ENCODE measurements at regions not wholly inside any gene's neighbourhood (a gene's known extent, or its start where the extent isn't known, plus 50 kb on each side); places are given as distances from the start of the nearest gene placed in this dataset.

DNA sequence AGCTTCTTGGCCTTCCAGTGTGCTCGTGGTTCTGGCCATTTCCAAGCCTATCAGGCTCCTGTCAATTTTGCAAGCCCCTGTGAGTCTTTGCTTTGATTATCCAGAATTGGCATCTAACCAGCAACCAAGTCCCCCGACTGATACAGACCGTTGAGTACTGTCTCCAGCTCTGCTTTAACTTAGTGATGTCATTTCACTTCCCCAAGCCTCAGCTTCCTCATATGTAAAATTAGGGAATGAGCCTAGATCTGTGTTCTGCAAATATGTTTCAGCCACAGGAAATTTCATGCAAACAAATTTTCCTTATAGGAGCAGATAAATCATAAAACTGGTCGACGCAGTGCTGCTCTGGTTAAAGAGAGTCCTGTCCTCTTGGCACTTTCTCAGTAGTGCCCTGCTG, 60.1 kb upstream of the WSB1 start:
- Histone ChIP-seq H3K27me3 (no peaks in the 10 kb centered on the region), H3K9me3 (no peaks in the 10 kb centered on the region), H3K4me1 (peaks cover 0 to 14% (median 0%) of the 10 kb centered on the region in 3 donors), H3K36me3 (no peaks in the 10 kb centered on the region), H3K27ac (no peak overlapping the region), H3K4me3 (no peak overlapping the region)
- intact Hi-C loops (cut with DNase I): no loop called here
- WGBS, 2 donors: 50 to 67% methylated on average over 4 to 5 of the region's 5 CpGs
- DNase-seq: no peak
- TF ChIP-seq, protein P1, sequence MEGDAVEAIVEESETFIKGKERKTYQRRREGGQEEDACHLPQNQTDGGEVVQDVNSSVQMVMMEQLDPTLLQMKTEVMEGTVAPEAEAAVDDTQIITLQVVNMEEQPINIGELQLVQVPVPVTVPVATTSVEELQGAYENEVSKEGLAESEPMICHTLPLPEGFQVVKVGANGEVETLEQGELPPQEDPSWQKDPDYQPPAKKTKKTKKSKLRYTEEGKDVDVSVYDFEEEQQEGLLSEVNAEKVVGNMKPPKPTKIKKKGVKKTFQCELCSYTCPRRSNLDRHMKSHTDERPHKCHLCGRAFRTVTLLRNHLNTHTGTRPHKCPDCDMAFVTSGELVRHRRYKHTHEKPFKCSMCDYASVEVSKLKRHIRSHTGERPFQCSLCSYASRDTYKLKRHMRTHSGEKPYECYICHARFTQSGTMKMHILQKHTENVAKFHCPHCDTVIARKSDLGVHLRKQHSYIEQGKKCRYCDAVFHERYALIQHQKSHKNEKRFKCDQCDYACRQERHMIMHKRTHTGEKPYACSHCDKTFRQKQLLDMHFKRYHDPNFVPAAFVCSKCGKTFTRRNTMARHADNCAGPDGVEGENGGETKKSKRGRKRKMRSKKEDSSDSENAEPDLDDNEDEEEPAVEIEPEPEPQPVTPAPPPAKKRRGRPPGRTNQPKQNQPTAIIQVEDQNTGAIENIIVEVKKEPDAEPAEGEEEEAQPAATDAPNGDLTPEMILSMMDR (IDR thresholded peaks at IDR 0.05): no peak
- TF ChIP-seq POLR2A (IDR thresholded peaks at IDR 0.05): no peak

DNA sequence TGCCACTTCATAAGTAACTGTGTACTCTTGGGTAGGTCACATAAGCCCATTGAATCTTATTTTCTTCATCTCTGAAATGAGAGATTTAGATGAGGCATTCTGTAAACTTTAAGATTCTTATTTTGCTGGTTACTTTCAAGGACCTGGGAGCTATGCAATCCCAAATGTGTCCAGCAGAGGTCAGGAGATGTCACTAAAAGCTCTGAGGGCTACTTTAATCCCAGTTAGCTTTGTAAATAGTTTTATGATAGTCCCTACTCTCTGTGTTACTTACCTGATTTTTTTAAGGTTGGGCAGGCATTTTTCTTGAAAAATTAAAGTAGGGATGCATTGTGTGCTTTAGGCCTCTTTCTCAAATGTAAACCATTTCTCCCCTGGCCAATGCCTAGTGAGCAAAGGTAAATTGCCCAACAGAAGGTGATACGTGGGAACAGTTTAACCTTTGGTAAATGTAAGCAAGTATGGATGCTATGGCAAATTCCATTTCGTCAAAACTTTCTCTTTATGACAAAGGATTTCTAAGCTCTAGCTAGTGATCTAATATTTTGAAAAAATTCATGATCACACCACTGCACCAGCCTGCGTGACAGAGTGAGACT, 57.1 kb upstream of the WSB1 start:
- 46 to 60% methylated on average over 3 of the region's 3 CpGs for WGBS, 2 donors
- TF ChIP-seq POLR2A (IDR thresholded peaks at IDR 0.05): no peak
- TF ChIP-seq, protein P1 (IDR thresholded peaks at IDR 0.05): peak; percentile 81 to 97 (median 93)
- intact Hi-C loops (cut with DNase I): loop anchor here (5.0 kb wide), 1 partner anchor 365 kb away; no protein-coding TSS in a partner anchor
- H3K36me3 ChIP-seq: no peaks in the 10 kb centered on the region
- H3K9me3 ChIP-seq: no peaks in the 10 kb centered on the region
- H3K27ac ChIP-seq: no peak overlapping the region
- H3K4me1 ChIP-seq: peaks cover 3 to 44% (median 19%) of the 10 kb centered on the region in 3 donors
- no peak for DNase-seq
- H3K27me3 ChIP-seq: no peaks in the 10 kb centered on the region
- no peak overlapping the region for H3K4me3 ChIP-seq

DNA sequence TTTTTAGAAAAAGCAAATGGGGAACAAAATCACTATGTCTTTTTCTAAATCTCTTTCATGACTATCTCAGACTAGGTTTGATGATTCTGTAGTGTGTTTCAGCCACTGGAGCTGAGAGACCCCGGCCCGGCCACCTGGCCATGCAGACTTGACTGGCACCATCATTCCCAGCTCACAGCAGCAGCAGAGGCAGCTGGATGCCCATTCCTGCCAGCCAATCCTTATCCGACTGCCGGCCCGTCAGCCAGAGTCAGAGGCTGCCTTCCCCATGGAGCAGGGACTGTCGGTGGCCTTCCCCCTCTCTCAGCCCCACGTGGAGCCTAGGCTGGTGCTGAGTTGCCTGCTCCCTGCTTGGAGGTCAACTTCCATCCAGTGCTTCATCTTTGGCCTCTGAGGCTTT, 56.0 kb upstream of the WSB1 start:
- TF ChIP-seq, protein P1 (IDR thresholded peaks at IDR 0.05): no peak
- TF ChIP-seq POLR2A (IDR thresholded peaks at IDR 0.05): no peak
- no peaks in the 10 kb centered on the region for H3K36me3 ChIP-seq
- no peaks in the 10 kb centered on the region for H3K9me3 ChIP-seq
- 87 to 97% methylated on average over 6 of the region's 7 CpGs for WGBS, 2 donors
- H3K4me1 ChIP-seq: peaks cover 14 to 55% (median 30%) of the 10 kb centered on the region in 3 donors
- no peak overlapping the region for H3K4me3 ChIP-seq
- DNase-seq: no peak
- intact Hi-C loops (cut with DNase I): loop anchor here (5.0 kb wide), 1 partner anchor 364 kb away; no protein-coding TSS in a partner anchor
- H3K27ac ChIP-seq: peak overlapping the region in 1 of 4 donors; percentile 19
- no peaks in the 10 kb centered on the region for H3K27me3 ChIP-seq

DNA sequence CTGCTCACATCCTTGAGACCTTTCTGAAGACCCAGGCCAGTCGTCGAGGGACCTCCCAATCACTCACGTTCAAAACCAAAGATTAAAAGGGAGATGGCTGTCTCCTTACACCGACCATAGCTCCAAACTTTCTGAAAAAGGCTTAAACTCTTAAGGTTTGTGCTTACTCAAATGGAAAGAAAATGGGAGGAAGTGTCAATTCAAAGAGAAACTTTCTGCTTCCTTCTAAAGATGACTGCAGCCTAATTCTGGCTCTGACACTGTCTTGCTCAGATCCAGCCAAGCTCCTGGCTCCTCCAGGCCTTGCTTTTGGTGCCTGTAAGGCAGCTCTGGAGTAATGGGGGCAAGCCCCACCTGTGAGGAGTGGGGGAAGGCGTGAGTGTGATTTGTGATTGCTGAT, 54.9 kb upstream of the WSB1 start:
- peaks cover 15 to 66% (median 37%) of the 10 kb centered on the region in 3 donors for H3K4me1 ChIP-seq
- intact Hi-C loops (cut with DNase I): loop anchor here (5.0 kb wide), 1 partner anchor 363 kb away; no protein-coding TSS in a partner anchor
- no peaks in the 10 kb centered on the region for H3K27me3 ChIP-seq
- TF ChIP-seq, protein P1 (IDR thresholded peaks at IDR 0.05): no peak
- TF ChIP-seq POLR2A (IDR thresholded peaks at IDR 0.05): no peak
- no peaks in the 10 kb centered on the region for H3K9me3 ChIP-seq
- no peak overlapping the region for H3K4me3 ChIP-seq
- no peak for DNase-seq
- H3K36me3 ChIP-seq: no peaks in the 10 kb centered on the region
- WGBS, 2 donors: 48 to 80% methylated on average over 5 of the region's 5 CpGs
- peak overlapping the region in 2 of 4 donors; percentile 45 to 47 for H3K27ac ChIP-seq

DNA sequence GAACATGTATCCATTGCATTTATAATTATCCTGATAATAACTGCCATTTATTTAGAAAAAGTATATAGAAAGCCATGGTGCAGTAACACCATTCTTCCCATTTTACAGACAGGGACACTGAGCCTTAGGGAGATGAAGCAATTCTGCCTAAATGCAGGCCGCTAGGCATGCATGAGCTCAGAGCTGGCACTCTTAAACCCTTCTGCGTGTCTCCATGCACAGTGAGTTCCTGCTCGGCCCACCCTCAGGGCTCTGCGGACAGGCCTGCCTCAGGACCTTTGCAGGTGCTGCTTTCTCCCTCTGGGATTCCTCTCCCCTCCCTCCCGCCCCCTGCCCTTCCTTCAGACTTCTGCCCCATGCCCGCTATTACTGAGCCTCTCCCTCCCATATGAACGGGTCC, 54.3 kb upstream of the WSB1 start:
- Histone ChIP-seq H3K27ac (peak overlapping the region in 1 of 4 donors; percentile 47), H3K27me3 (no peaks in the 10 kb centered on the region), H3K36me3 (no peaks in the 10 kb centered on the region), H3K4me3 (no peak overlapping the region), H3K4me1 (peaks cover 20 to 72% (median 42%) of the 10 kb centered on the region in 3 donors), H3K9me3 (no peaks in the 10 kb centered on the region)
- 84 to 87% methylated on average over 6 to 7 of the region's 7 CpGs for WGBS, 2 donors
- no peak for TF ChIP-seq POLR2A (IDR thresholded peaks at IDR 0.05)
- TF ChIP-seq, protein P1 (IDR thresholded peaks at IDR 0.05): no peak
- DNase-seq: no peak
- intact Hi-C loops (cut with DNase I): loop anchor here (5.0 kb wide), 1 partner anchor 363 kb away; no protein-coding TSS in a partner anchor
